IPS DF 6.9 (cell line): ENCODE measurements at regions not wholly inside any gene's neighbourhood (a gene's known extent, or its start where the extent isn't known, plus 50 kb on each side); places are given as distances from the start of the nearest gene placed in this dataset.

Experiments used
- DNase-seq: peaks from one replicate; pipeline ENCODE4 v3.0.0-alpha.2; 2013; ENCODE audit warnings: low read depth, low spot score
- H3K27ac ChIP-seq: one replicate; pipeline ENCODE4 v1.5.1; 2013; ENCODE audit warnings: low read length, control low read depth
- H3K27me3 ChIP-seq: 2 replicates; pipeline ENCODE4 v1.6.1; 2013; ENCODE audit warnings: mild to moderate bottlenecking, low read length; ENCODE audit not compliant: control insufficient read depth, insufficient read depth
- H3K36me3 ChIP-seq: 2 replicates; pipeline ENCODE4 v1.6.1; 2013; ENCODE audit warnings: low read length; ENCODE audit not compliant: control insufficient read depth, insufficient read depth
- H3K4me1 ChIP-seq: 2 replicates; pipeline ENCODE4 v1.6.1; 2013; ENCODE audit warnings: low read length; ENCODE audit not compliant: control insufficient read depth, insufficient read depth
- H3K4me3 ChIP-seq: 2 replicates; pipeline ENCODE4 v1.5.1; 2013; ENCODE audit warnings: mild to moderate bottlenecking, low read length
- H3K9me3 ChIP-seq: 2 replicates; pipeline ENCODE4 v1.6.1; 2013; ENCODE audit warnings: low read length, inconsistent platforms; ENCODE audit not compliant: control insufficient read depth, insufficient read depth
- WGBS: extraction: QIAGEN DNeasy Blood & Tissue Kit; methylation state at CpG from one replicate; pipeline ENCODE4 v1.1.7; 2013; ENCODE audit warnings: mixed read lengths, missing lambda C conversion rate; ENCODE audit not compliant: insufficient read length, insufficient coverage; 5-methylcytosine and 5-hydroxymethylcytosine counted together

DNA sequence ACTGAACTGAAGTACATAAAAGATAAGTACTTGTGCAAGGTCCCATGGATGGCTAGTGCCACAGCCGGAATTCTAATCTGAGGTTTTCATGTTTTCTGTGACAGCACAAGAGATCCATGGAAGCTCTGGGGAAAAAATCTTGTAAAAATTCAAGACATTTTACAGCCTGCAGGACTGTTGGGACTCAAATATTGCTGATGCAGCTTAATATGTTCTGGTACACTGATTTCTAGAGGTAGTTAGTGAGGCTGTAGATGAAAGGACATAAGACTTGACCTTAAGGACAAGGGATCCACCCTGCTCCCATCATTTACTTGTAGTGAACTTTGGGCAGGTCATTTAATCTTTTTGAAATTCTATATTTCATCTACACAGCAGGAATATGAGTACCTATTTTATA, 390.4 kb downstream of the TLE4 start:
- Histone ChIP-seq H3K4me3 (no peak overlapping the region), H3K27ac (no peak overlapping the region), H3K36me3 (no peaks in the 10 kb centered on the region), H3K9me3 (no peaks in the 10 kb centered on the region), H3K4me1 (no peaks in the 10 kb centered on the region), H3K27me3 (peaks cover 14% of the 10 kb centered on the region; the same call in 1 of the 2 replicates)
- no CpG with 5 or more reads among the region's 1 CpG for WGBS
- DNase-seq: no peak

- Histone ChIP-seq H3K36me3 (no peaks in the 10 kb centered on the region), H3K27me3 (no peaks in the 10 kb centered on the region), H3K9me3 (no peaks in the 10 kb centered on the region), H3K4me1 (no peaks in the 10 kb centered on the region), H3K27ac (no peak overlapping the region), H3K4me3 (no peak overlapping the region)
- no CpG with 5 or more reads among the region's 3 CpGs for WGBS
- DNase-seq: no peak
These were observed 383.5 kb downstream of the TLE4 start for GRCh38 chr9:79955300-79955699.

GRCh38 chr9:79953908-79954307, 382.1 kb downstream of the TLE4 start:
- H3K36me3 ChIP-seq: no peaks in the 10 kb centered on the region
- no peak overlapping the region for H3K4me3 ChIP-seq
- H3K27ac ChIP-seq: no peak overlapping the region
- H3K27me3 ChIP-seq: no peaks in the 10 kb centered on the region
- H3K9me3 ChIP-seq: no peaks in the 10 kb centered on the region
- H3K4me1 ChIP-seq: no peaks in the 10 kb centered on the region
- DNase-seq: no peak

DNA sequence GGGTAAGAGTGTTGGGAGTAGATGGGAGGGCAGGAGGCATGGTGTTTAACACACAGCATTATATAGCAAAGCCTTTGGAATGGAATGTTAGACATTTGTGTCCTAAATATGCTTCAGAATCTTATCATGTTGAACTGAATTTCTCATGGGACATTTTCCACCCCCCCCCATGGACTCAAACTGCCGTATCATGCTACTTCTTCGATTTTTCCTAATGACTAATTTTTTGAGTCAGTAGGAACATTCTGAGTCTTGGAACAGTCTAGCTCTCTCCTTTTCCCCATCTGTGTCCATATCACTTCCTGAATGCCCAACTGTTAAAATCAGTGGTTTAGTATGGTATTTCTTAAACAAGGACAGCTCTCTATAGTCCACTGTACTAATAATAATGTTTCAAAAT, 380.6 kb downstream of the TLE4 start:
- Histone ChIP-seq H3K27me3 (no peaks in the 10 kb centered on the region), H3K9me3 (no peaks in the 10 kb centered on the region), H3K36me3 (no peaks in the 10 kb centered on the region), H3K4me1 (no peaks in the 10 kb centered on the region), H3K4me3 (no peak overlapping the region), H3K27ac (no peak overlapping the region)
- DNase-seq: no peak
- WGBS: no CpG with 5 or more reads among the region's 2 CpGs

- Histone ChIP-seq H3K36me3 (no peaks in the 10 kb centered on the region), H3K4me3 (no peak overlapping the region), H3K27me3 (no peaks in the 10 kb centered on the region), H3K4me1 (no peaks in the 10 kb centered on the region), H3K9me3 (no peaks in the 10 kb centered on the region), H3K27ac (no peak overlapping the region)
- WGBS: no CpG with 5 or more reads among the region's 2 CpGs
- no peak for DNase-seq
These were observed 374.9 kb downstream of the TLE4 start for GRCh38 chr9:79946712-79947111.

DNA sequence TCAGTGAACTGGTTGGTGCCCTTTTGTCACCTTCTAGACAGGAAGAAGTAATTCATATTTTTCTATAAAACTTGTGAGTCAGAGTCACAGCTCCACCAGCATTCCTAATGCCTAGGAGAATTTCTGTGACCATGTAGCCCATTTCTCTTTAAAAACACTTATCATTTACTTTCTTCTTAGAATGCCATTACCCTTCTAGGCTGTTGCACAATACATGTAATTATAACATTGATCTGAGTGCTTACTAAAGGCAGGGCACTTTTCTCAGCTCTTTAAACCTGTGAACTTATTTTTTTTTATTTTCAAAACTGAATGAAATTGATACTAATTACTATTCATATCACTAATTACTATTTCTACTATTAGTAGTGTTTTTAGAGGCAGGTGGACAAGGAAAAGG, 373.7 kb downstream of the TLE4 start:
- no peak for DNase-seq
- no peaks in the 10 kb centered on the region for H3K27me3 ChIP-seq
- H3K9me3 ChIP-seq: no peaks in the 10 kb centered on the region
- H3K4me3 ChIP-seq: no peak overlapping the region
- no peak overlapping the region for H3K27ac ChIP-seq
- H3K4me1 ChIP-seq: no peaks in the 10 kb centered on the region
- no peaks in the 10 kb centered on the region for H3K36me3 ChIP-seq

GRCh38 chr9:79945016-79945415, 373.3 kb downstream of the TLE4 start:
- Histone ChIP-seq H3K27me3 (no peaks in the 10 kb centered on the region), H3K4me3 (no peak overlapping the region), H3K4me1 (no peaks in the 10 kb centered on the region), H3K9me3 (no peaks in the 10 kb centered on the region), H3K36me3 (no peaks in the 10 kb centered on the region), H3K27ac (no peak overlapping the region)
- DNase-seq: no peak
- no CpG with 5 or more reads among the region's 1 CpG for WGBS

DNA sequence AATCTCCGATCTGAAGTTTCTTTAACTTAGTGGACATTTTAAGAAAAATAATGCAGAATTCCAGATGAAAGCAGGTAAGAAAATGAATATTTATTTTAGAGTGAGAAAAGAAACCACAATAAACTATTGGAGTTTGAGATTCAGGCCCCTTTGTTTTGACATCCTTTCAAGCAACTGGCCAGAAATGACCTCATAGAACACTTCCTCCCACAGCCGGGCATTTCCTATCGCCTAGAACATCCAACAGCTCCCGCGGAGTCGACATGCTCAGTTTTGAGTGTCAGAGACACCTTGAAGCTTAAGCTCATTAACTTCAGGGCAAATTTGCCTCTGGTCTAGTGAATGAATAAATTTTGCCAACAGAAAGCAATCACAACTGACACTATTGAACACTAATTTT, 369.2 kb downstream of the TLE4 start:
- Histone ChIP-seq H3K36me3 (no peaks in the 10 kb centered on the region), H3K27ac (no peak overlapping the region), H3K9me3 (no peaks in the 10 kb centered on the region), H3K4me3 (no peak overlapping the region), H3K27me3 (no peaks in the 10 kb centered on the region), H3K4me1 (peaks cover 2% of the 10 kb centered on the region; the same call in 1 of the 2 replicates)
- no peak for DNase-seq
- WGBS: no CpG with 5 or more reads among the region's 6 CpGs

- Histone ChIP-seq H3K27ac (no peak overlapping the region), H3K4me3 (no peak overlapping the region), H3K4me1 (peaks cover 2% of the 10 kb centered on the region; the same call in 1 of the 2 replicates), H3K36me3 (no peaks in the 10 kb centered on the region), H3K27me3 (no peaks in the 10 kb centered on the region), H3K9me3 (no peaks in the 10 kb centered on the region)
- no CpG with 5 or more reads among the region's 5 CpGs for WGBS
- DNase-seq: no peak
These were observed 368.1 kb downstream of the TLE4 start for GRCh38 chr9:79939819-79940218.

DNA sequence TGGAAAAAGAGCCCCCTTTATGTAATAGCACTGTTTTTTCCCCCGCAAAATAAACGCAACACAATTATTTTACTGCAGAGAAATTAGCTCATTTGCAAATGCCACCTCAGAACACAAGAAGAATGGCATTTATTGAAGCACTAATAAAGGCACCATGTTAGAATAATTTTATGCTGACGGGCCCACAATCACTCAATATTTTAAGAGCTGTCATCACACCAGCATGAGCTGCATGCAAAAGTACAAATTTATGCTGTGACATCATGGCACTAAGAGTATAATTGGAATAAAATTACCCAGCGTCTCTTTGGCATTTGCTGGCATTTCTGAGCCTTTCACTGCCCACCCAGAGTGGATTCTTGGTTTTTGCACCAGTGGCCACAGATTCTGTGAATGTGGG, 364.6 kb downstream of the TLE4 start:
- no peak overlapping the region for H3K27ac ChIP-seq
- H3K36me3 ChIP-seq: no peaks in the 10 kb centered on the region
- no peak overlapping the region for H3K4me3 ChIP-seq
- WGBS: no CpG with 5 or more reads among the region's 4 CpGs
- no peak for DNase-seq
- no peaks in the 10 kb centered on the region for H3K27me3 ChIP-seq
- H3K4me1 ChIP-seq: peaks cover 2% of the 10 kb centered on the region; the same call in 1 of the 2 replicates
- no peaks in the 10 kb centered on the region for H3K9me3 ChIP-seq

DNA sequence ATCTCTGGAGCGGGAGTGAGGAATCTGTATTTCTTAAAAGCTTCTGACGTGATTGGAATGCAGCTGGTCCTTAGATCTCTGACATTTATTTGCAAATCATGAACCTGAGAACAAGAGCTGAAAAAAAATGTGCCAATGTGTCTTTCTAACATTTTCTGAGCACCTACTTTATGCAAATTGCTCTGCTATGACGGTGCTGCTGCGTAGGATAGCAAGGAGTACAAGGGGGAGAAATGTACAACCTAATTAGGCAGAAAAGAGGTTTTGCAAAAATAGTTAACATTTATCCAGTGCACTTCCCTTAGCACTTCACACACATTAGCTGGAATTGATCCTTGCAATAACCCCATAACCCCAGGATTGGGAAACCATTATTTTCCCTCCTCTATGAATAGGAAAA, 357.5 kb downstream of the TLE4 start:
- Histone ChIP-seq H3K4me1 (no peaks in the 10 kb centered on the region), H3K27ac (no peak overlapping the region), H3K9me3 (no peaks in the 10 kb centered on the region), H3K4me3 (no peak overlapping the region), H3K27me3 (no peaks in the 10 kb centered on the region), H3K36me3 (no peaks in the 10 kb centered on the region)
- DNase-seq: no peak
- WGBS: no CpG with 5 or more reads among the region's 4 CpGs
